GM18508 (cell line): ENCODE measurements at regions not wholly inside any gene's neighbourhood (a gene's known extent, or its start where the extent isn't known, plus 50 kb on each side); places are given as distances from the start of the nearest gene placed in this dataset.

Source experiments
- ATAC-seq: cut with Tn5 transposase; IDR thresholded peaks from one replicate; pipeline ENCODE4 v1.9.1; 2021; ENCODE audit warnings: moderate number of reproducible peaks; ENCODE audit not compliant: insufficient read depth, unreplicated experiment

DNA sequence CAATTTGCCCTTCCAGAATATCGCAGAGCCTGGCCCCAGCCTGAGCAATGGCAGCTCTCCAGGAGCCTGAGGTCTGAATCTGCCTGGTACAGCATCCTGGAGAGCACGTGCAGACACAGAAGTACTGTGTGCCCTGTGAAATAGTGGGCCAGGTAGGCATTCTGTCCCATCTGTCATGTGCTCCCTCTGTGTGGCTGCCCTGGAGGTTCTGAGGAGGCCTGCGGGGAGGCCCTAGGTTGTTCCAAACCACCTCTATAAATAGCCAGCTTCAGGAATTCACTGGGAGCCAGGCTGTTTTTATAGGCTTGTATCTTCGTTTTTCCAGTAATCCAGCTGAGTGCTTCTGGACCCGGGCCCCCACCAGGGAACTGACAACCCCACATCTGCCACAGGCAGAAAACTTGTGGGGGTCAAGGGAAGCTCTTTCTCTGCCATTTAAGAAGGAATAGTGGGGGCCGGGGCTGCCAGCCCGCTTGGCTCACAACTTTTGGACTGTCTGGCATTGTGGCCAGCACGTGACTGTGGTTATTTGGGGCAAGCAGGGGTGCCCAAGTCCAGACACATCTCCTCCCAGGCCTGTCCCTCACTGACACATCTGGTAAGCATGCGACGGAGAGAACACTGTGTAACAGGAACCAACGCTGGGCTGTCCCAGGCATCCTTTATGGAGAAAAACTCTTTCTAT lies 356.3 kb upstream of the TNRC6C start:
- no peak for ATAC-seq

DNA sequence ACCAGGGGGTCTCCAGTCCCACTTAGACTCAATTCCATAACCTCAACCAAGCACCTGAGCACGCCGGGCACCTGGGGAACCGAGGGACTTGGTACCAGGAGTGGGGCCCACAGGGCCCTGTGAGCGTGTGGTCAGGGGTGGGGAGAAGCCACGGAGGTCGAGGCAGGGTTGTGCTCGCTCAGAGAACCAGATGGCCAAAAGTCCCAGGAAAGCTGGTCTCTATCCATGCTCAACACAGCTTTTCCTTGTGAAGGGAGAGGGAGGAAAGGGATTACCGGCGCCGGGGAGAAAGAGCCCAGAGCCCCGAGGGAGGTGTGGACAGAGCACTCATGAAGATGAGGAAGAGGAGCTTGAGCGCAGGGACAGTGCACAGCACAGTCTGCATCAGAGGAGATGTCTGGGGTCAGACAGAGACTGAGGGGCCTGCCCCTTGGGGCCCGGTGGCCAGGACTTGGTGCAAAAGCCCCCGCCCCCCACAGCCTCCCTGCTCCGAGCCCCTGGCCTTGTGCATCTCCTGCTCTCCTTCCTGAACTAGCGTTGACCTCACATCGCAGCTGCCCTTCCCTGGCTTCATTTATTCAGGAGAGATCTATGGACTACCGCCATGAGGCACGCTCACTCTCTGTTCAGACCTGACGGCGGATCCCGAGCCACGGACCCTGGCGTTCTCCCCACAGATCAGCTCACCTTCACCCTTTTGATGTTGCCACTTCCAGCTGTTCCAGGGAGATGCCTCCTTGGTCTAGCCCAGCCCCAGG lies 355.4 kb upstream of the TNRC6C start:
- ATAC-seq = no peak

DNA sequence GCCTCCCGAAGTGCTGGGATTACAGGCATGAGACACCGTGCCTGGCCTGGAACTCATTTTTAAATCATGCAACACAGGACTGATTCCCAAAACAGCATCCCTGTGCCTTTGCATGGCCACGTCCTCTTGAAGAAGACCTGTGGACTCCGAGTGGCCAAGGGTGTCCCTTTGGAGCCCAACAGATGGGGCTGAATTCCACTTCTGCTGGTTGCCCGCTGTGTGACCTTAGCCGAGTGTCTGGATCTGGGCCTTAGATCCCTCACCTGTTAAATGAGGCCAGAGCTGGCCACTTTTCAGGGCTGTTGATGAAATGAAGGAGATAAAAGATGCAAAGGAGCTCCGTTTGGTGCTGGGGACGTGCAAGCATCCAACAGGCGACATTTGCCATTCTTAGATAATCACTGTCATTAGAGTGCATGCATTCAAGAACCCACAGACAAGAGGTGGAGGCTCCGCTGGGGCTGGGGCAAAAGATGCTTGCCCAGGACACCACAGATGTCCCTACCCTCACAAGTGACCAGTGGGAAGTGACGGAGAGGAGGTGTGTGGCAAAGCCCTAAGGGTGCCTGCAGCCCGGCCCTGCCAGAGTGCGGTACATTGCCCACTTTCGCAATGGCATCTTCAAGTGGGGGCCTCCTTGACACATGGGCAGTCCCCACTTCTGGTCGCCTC lies 354.1 kb upstream of the TNRC6C start:
- ATAC-seq = no peak

DNA sequence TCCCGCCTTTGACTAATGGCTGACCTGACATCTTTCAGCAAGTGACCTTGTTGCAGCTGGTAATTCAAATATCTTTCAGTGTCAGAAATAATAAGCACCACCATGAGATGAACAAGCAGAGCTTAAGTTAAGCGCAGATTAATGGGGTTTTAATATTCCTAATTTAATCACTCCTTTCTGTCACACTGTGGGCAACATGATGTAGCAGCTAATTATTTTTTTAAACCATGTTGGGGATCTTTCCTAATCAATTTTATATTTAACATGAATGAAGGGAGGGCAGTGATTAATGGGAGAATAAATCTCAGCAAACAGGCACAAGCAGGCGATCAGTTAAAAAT lies 353.6 kb upstream of the TNRC6C start:
- ATAC-seq = no peak

DNA sequence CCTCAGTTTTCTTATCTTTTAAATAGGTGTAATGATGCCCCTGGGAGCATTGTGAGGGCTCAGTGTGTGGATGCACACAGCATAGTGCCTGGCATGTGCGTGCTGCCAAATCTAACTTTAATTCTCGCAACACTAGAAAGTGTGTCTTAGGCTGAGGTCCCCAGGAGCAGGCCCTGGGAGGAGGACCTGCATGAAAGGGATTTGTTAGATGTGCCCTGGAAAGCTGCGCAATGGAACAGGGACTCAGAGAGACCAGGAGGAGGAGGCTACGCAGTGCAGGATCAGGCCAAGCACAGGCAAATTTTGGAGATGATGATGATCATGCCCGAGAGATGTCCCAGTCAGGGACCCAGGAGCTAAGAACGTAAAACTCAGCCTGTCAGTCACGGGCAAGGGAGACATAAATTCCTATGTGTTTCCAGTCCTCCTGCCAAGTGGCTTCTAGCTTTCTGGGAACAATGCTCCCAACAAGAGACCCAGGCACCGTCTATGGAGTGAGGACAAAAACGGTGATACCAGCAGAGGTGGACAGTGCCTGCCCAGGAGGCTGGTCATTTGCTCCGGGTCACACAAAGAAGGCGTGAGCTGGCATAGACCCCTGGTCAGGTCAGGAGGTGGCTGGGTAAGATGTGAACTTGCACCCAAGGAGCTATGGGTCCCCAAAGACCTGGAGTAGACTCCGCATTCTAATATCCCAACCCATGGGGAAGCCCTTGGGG lies 352.2 kb upstream of the TNRC6C start:
- ATAC-seq = no peak

DNA sequence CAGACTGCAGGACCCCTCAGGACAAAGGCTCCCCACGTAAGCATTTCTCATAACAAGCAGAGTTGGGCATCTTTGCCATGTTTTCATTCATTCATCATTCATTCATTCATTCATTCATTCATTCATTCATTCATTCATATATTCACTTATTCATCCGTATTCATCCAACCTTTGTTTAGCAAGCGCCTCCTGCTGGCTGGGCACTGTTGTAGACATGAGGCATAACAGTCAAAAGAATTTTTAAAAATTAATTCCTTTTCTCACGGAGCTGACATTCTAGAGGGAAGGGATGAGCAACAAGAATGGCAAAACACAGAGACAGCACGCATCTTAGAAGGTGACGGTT lies 351.7 kb upstream of the TNRC6C start:
- ATAC-seq = no peak

DNA sequence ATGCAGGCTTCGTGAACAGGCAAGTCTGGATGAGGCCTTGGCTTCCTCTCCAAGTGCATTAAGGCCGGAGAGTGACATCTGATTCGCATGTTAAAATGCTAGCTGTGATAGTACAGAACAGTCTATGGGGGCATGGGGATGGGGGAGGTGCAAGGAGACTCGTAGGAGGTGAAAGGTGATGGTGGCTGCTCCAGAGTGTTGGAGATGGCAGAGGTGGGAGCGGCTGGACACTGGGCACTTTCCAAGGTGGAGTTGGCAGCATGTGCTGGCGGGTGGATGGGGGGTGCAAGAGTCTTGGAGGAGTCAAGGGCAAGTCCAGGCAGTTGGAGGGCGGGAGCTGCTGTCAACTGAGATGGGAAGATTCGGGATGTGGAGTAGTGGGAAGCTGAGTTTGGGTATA lies 350.9 kb upstream of the TNRC6C start:
- ATAC-seq = no peak

DNA sequence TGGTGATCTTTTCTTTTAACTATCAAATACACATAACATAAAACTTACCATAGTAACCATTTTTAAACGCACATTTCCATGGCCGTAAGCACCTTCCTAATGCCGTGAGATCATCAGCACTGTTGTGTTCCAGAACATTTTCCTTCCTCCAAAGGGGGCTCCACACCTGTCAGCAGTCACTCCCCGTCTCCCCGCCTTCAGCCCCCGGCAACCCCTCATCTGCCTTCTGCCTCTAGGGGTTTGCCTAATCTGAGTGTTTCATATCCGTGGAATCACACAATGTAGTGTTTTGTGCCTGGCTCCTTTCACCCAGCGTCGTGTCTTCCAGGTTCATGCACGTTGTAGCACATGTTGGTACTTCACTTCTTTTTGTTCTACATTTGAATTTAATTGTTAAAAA lies 350.1 kb upstream of the TNRC6C start:
- ATAC-seq = no peak

DNA sequence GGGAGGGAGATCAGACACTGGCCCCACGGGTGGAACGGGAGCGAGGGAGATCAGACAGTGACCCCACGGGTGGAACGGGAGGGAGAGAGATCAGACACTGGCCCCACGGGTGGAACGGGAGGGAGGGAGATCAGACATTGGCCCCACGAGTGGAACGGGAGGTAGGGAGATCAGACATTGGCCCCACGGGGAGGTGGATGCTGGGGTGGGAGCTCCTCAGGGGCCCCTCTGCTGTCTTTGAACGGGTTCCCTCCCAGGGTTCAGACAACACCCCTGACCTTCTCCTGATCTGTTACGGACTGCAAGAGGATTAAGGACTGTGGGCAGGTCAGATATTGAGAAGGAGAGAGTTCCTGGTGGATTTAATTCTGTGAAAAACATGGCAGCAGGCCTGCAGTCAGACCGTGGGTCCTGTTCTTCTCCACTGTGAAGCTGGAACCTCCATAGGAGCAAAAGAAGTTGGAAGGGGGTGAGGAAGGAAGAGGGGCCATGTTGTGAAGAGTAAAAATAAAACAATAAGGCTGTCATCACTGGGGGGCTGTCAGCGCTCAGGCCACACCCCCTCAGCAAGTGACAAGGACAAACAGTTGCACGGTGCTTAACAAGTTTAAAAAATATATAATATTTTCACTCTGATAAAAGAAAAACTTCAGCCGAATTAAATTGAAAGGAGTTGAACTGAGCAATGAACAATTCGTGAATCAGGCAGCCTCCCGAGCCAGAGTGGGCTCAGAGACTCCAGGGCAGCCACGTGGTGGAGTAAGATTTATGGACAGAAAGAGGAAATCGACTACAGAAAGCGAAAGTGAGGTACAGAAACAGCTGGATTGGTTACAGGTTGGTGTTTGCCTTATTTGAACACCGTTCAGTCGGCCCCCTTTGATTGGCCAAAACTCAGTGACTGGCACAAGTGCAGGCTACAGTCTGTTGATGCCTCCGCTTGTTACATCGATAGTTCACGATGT lies 348.7 kb upstream of the TNRC6C start:
- ATAC-seq = no peak

DNA sequence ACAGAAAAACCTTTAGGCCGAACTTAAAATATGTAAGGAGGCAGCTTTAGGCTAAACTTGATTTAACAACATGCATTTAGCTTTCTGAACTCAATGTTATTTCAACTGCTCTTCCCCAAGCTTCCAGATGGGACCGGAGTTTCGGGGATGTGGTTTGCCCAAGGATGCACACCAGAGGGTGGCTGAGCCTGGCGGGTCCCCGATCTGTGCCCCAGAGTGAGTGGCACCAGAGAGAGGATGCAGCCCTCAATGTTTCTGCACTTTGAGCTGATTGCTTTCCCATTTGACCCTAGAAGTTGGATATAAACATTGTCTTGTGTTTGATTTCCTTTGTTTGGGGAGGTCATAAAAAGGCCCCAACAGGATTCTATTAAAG lies 348.0 kb upstream of the TNRC6C start:
- no peak for ATAC-seq

DNA sequence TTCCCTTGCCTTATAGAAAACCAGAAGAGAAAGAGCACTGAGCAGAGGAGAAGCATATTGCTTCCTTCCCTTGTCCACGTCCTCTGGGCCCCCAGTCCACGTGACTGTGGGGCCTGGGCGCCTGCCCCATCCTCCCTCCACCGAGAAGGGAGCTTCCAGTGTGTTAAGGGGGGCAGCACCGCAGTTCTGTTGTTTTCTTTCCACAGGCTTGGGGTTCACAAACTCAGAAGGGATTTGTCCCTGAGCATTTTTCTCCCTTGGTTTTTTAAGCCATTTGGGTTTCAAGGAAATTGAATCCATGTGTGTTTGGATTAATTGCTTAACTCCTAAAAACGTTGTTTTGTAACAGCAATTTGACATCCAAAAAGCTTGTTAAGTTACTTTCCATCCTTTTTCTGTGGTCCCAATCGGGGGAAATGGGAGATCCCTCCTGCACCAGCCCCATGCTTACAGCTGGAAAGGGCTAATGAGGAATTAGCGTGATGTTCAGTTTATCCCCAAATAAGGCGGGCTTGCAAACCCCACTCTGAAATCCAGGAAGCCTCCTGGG lies 347.5 kb upstream of the TNRC6C start:
- ATAC-seq = no peak

DNA sequence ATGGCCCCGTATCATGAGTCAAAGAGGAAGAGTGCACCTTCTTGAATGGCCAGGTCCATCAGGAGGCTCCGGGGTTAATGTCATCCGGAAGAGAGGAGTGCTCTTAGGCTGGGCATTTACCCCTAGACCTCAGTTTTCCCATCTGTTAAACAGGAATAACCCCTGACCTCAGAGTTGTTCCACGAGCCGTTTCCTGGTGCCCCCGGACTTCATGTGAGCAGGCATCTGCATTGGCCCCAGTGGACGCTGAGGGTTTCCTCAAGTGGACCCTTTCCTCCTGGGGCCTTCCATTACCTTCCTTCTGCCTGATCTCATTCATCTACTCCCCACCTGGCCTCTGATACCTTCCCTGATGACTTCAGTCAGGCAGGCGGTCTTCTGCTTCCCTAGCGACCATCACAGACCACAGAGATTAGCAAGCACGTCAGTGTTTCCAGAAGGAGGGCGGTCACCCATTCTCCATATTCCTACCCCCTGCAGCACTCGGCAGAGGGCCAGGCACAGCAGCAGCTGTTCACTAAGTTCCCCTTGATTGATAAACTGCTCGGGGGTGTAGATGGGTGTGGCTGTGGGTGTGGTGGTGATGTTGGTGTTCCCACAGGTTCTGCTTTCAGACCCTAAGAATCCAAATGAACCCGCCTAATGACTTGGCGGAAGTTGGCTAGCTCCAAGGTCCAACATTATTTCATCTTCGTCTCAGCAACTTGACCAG lies 346.6 kb upstream of the TNRC6C start:
- no peak for ATAC-seq

DNA sequence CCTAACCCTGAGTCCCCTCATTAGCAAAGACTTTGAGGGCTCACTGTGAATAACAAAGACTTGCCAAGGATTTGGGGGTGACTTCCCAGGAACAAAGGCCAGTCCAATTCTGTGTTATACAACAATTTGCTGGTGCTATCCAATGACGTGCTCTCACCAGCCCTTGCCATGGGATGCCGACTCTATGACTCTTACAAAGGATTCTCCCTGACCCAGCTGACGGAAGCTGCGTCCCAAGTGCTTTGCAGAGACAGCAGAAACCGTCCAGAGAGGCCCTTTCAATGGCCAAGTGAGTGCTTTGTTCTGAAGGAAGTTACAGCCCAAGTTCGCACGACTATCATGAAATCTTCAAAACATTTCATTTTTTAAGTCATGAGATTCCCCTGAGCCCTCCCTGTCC lies 345.3 kb upstream of the TNRC6C start:
- no peak for ATAC-seq

DNA sequence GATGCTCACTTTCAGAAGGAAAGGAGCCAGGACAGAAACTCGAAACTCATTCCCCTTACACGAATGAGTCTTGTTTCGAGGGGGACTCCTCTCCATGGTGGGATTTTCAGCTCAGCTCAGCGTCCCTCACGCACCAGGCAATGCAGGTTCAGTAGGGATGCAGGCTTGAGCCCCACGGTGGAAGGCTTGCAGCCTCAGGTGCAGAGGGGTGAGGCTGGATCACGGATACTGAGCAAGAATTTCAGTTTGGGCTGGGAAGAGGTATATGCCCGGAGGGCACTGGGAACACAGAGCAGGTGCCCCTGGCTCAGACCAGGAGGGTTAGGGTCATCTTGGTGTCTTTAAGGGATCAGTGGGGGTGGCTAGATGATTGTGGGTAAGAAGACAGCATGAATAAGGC lies 344.9 kb upstream of the TNRC6C start:
- ATAC-seq = no peak

DNA sequence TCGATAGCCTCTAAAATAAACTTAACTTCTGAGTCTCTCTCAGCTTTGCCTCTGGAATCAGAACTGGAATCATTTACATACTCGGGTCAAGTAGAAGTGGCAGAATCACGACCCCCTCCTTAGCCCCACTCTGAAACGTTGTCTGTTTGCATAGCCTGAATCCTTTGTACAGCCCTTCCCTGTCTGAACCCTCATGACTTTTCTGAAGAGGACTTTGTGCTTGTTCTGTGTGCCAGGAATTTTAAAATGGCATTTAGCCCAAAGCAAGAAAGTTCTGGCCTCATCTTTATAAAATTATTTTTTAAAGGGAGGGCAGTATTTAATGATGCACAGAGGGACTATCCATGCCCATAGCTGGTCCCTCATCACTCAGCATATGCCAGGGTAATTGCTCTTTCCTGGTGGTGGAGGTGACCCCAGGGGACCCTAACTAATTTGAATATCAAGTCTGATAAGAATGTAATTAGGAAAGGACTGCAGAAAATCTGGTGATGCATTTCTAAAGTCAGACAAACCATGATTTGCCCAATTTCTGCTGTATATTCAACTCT lies 342.7 kb upstream of the TNRC6C start:
- ATAC-seq = no peak

DNA sequence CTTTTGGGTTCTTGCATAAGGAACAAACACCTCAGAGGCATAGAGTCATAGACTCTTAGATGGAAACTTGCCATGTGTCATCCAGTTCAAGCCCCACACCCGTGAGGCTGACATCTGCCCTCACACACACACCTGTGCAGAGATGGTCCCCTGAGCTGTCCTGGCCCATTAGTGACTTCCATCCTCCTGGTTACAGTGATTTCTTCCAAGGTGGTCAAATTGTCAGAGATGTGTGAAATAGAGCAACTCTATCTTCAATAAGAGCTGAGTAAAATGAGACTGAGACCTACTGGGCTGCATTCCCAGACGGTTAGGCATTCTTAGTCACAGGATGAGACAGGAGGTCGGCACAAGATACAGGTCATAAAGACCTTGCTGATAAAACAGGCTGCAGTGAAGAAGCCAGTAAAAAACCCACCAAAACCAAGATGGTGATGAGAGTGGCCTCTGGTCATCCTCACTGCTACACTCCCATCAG lies 342.2 kb upstream of the TNRC6C start:
- ATAC-seq = no peak

DNA sequence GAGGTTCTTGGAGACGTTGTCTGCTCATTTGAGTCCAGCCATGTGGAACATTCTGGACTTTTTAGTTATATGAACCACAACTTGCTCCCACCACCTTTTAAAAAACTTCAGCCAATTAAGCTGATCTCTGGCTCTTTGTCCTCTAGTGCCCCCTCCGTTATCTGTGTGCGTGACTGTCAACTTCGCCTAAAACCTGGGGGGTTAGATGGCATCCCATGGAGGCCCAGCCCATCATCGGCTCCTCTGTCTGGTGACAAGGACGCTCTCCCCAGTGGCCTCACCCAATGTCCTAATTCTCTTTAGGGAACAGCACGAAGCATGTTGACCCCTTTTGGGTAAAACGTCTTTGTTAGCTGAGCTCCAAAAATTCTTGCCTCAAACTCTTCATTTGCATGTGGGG lies 341.0 kb upstream of the TNRC6C start:
- ATAC-seq = no peak

DNA sequence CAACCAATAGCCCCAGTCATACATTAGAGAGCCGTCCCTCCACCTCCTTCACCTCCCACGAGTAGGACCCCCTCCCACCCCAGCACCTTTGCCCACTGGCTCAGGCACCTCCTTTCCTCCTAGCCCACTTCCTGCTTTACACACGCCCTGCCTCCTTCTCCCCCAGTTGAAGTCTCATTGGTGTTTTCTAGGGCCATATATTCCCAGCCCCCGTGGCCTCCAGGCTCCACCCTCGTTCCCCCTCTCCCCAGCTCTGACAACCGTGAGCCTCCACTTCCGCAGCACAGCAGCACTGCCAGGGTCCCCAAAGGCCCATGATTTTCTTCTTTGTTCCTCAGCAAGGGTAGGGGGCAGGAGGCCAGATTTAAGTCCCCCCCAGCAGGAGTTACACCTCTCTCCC lies 340.3 kb upstream of the TNRC6C start:
- ATAC-seq = no peak

DNA sequence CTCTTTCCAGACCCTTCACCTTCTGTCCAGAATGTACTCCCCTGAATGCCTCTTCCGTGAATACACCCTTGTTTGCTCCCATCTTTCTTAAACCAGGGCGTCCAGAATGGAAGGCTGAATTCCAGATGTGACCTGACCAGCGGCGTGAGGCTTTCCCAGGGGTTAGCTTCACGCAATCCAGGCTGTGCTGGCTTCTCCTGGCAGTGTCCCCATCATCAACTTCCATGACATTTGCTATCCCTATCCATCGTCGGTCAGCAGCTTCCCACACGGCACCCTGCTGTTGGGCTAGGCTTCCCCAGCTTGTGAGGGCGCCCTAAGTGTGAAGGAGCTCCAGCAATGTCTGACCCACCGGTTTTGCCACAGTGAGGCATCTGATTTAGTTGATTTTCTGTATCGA lies 339.8 kb upstream of the TNRC6C start:
- no peak for ATAC-seq
